Activated CD4-positive, alpha-beta T cell treated with anti-CD3 and anti-CD28 coated beads, Interleukin-2, amount 50 U/mL, for 24 hours (primary cell): ENCODE measurements at regions not wholly inside any gene's neighbourhood (a gene's known extent, or its start where the extent isn't known, plus 50 kb on each side); places are given as distances from the start of the nearest gene placed in this dataset.
A peak's percentile ranks its signal among the peaks of the same experiment; 100 is the strongest.
"Not testable (repeated sequence)": the region's sequence is repeated elsewhere in the genome, so short reads cannot be mapped to it uniquely, and the experiment has no call there.

Source experiments
- DNase-seq, 2 donors: peaks; one replicate each; pipeline ENCODE4 v3.0.0-alpha.2; 2020; ENCODE audit warnings: low read depth in 1 of 2, low spot score in 1 of 2

DNA sequence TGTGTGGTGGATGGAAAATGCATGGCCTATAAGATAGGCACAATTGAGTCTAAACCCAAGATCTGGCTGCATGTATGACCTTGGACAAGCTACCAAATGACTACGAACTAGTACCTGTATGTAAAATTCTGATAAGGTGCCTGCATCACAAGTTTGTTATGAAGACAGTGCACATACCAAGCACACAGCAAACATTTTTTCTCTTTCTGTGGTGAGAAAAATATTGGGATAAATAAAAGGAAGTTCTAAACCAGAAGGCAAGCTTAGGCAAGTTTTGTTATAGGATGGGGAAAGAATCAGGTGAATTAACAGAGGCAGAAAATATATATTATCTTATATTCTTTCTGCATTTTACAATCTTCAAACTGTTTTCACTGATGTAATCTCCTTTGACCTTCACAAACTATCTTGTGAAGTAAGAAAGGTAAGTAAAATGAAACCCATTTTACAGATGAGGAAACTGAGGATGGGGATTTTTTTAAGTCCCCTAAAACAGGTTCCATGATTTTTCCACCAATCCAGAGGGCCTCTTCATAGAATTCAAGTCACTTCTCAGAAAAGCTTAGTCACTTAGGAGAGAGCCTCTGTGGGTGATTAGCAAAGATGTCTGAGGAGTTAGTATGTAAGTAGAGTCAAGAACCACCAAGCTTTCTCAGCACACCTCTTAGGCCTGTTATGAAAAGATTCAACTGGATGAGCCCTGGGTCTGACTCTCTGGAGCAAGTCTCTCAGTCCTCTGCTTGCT is 132.0 kb upstream of the RAP1B start:
- no peak for DNase-seq

DNA sequence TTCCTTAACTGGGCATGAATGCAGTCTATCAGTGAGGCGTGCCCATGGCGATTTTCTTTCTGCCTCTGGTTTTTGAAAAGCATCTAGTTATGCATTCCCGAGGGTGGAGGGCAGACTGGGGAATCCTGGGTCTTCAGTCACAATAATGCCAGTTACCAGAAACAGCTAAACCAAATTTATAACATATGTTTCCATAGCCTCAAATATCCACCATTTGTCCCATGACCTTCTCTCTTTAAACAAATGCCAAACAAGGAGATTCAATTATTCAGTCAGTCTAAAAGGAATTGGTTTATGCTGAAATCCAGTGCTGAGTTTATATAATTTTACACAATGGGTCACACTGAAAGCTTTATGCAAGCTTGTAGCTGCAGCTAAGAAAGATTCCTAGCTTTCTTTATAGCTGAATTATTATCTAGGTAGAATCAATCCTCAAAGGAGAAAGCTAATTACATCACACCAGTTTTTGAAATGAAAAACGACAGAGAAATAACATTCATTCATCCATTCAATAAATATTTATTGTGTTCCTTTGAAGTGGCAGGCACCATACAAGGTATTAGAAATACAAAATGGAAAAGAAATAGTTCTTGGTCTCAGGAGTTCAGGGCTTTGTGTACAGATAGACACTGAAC is 131.3 kb upstream of the RAP1B start:
- DNase-seq = no peak

DNA sequence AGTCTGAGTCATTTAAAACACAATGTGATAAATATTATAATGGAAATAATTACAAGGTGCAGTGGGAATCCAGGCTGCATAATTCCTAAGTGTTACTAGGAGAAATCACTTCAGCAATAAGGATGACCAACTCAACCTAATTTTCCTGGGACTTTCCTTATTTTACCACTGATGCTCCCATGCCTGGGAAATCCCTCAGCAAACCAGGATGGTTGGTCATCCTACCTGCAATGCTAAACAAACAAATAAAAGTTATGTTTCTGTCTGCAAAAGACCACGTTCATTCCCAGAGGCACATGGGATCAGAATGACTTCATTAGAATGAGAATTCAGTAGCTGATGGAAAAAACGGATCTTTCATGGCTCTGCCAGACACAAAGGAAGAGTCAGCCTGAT is 130.8 kb upstream of the RAP1B start:
- no peak for DNase-seq

DNA sequence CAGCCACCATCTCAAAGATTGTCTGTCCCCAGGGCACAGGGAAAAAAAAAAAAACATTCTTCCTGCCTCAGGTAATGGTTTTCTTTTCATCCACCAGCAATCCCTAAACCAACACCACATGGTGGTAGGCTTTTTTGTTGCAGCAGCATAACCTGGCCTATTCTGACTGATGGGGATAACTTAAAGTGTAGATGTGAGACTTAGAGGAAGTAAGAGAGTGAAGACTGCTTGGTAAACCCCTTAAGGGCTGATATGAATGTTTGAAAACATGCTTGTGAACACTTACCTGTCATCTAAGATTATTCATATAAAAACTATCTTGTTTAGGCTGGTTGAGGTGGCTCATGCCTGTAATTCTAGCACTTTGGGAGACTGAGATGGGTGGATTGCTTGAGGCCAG is 130.2 kb upstream of the RAP1B start:
- DNase-seq = no peak

DNA sequence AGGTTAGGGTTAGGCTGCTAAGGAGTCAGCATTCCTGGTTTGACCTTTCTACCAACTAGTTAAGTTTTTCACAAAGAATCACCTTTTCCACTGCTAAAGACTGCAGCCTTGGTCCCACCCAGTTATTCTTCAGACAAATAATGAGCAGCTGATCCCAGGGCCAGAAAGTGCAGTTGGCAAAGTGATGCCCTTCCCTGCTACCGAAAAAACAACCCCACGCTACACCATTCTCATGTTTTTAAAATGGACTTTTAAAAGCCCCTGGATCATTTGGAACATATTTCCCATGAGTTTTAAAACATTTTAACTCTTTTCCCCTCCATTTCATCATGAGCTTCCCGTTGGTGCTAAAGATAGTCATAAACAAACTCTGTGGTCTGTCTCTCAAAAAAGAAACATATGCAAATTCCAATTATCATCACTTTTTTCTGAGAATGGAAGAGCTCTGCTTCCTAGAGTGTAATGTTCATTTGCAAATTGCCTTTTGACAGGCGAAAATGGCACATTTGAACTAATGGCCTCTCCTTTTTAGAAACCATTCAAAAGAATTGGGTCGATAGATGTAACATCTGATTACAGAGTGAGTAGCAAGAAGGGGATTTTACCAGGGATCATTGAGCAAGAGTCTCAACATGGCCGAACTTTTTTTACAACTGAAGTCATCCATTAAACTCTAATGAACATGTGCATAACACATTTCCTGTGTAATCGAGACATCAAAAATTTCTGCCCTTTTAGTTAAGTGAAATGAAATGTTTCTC is 129.3 kb upstream of the RAP1B start:
- DNase-seq = no peak

DNA sequence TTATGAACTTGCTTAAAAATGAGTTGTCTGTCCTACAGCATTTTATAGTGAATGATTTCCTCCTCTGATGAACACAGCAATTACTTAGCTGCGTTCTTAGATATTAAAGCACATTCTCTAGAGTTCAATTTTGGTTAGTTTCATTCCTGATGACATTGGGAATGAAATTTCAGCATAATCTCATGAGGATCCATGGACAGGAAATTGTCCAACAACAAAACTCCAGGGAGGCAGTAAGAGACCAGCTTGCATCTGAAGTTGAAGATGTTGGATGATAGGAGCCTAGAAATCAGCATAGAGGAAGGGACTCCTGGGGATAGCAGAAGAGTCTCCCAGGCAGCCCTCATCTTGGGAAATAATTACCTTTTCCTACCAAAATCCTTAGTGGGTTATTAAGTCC is 128.7 kb upstream of the RAP1B start:
- DNase-seq = no peak

DNA sequence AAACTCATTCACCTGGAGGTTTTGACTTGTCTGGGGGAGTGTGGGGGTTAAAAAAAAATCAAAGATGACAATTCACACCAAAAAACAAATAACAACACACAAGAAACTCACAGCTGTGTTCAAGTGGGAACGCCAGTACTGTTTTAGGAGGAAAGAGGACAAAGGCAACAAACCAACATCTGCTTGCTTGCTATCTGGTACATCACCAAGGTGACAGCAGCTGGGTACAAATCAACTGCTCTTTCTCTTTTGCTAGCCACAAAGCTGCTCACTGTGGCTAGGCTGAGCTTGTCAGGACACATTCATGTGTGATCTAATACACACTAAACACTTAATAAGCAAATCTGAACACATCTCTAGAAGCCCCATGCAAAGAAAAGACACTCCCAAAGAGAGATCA is 128.0 kb upstream of the RAP1B start:
- no peak for DNase-seq

DNA sequence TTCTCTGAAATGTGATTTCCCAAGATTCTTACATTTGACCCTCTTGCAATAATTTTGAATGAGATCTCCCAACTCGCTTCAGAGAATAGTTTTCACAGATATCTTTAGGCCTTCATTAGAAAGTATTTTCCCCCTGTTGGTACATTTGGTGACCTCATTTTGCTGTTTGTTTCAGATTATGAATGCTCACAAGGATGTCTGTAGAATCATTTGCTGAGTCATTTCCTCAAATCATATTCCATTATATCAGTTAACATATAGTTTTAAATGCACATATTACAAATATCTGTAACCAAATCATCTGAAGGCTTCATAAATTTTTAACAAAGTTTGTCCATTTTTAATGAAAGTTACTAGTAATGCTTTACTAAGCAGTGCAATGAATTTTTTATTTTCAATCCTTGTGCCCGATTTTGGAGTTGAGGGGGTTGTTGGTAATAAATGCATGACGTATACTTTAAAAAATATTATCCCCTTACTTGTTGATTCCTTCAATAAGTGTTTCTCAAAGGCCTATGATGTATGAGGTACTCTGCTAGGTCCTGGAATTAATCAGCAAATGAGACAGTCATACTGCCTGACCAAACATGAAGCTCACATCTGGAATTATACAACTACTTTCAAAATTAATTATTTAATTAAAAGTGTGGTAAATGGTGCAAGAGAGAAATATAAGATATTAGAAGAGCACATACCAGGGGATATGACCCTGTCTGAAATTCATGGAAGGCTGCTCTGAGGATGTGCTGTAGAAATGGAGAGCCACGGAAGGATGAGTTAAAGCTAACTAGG is 126.9 kb upstream of the RAP1B start:
- no peak for DNase-seq

DNA sequence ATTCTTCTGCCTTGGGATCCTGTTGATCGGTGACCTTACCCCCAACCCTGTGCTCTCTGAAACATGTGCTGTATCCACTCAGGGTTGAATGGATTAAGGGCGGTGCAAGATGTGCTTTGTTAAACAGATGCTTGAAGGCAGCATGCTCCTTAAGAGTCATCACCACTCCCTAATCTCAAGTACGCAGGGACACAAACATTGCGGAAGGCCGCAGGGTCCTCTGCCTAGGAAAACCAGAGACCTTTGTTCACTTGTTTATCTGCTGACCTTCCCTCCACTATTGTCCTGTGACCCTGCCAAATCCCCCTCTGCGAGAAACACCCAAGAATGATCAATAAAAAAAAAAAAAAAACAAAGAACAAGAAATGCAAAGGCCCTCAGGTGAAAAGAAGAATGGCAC is 126.1 kb upstream of the RAP1B start:
- DNase-seq = not testable (repeated sequence)

DNA sequence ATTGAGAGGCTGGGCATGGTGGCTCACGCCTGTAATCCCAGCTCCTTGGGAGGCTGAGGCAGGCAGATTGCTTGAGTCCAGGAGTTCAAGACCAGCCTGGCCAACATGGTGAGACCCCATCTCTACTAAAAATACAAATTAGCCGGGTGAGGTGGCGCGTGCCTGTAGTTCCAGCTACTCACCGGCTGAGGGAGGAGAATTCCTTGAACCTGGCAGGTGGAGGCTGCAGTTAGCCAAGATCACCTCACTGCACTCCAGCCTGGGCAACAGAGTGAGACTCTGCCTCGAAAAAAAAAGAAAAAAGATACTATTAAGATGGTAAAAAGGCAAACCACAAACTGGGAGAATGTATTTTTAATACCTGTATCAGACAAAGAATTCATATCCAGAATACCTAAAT is 124.2 kb upstream of the RAP1B start:
- DNase-seq = not testable (repeated sequence)

DNA sequence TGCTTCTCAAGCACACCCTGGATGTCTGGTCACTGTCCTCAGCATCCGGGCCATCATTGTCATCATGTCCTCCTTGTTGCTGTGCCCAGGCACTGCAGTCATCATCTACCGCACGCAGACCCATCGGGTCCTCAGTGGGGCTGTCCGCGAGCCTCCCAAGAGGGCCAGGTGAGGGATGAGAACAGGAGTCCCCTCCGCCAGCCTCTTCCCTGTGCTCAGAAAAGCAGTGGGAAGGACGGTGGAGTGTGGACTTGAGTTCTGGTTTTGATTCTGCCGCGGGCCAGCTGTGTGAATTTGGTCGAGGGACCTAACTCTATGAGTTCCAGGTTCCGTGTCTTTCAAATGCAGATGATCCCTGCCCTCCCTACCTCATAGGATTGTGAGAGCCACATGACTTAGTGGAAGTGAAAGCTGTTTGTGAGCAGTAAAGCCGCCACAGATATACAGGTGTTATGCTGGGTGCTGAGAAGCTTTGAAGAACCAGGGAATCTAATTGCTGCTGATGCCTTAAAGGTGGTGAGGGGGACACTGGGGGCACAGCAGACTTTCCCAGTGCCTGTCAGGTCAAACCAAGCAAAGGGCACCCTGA is 122.9 kb upstream of the RAP1B start:
- no peak for DNase-seq

DNA sequence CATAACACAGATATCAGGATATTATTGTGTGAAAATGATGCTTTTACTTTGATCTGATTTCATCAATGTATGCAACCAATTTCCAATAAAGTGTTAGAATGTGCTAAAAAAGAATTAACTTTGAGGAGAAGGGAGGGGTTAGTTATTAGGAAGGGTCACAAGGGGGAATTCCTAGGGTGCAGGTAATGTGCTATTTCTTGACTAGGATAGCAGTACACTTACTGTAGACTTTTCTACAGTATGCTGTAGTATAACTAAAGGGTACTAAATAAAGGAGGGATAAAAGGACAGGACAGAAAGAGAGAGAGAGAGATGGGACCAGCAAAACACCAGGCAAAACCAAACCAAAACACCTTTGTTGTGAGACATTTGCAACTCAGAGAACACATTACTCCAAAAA is 121.4 kb upstream of the RAP1B start:
- no peak for DNase-seq

DNA sequence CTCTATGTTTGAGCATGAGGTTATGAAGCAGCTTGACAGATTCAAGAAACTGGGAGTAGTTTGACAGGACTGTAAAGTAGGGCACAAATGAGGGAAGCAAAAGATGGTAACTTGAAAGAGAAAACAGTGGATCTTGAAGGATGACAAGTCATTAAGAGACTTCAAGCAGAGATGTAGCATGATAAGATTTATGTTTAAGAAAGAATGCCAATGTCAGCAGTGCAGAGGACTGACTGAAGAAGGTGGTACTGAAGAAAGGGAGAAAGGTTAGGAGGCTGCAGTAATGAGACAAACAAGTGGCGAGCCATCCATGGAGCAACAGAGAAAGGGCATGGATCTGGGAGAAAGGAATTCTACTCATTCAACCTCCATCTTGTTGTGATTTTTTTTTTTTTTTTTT is 120.2 kb upstream of the RAP1B start:
- no peak for DNase-seq

DNA sequence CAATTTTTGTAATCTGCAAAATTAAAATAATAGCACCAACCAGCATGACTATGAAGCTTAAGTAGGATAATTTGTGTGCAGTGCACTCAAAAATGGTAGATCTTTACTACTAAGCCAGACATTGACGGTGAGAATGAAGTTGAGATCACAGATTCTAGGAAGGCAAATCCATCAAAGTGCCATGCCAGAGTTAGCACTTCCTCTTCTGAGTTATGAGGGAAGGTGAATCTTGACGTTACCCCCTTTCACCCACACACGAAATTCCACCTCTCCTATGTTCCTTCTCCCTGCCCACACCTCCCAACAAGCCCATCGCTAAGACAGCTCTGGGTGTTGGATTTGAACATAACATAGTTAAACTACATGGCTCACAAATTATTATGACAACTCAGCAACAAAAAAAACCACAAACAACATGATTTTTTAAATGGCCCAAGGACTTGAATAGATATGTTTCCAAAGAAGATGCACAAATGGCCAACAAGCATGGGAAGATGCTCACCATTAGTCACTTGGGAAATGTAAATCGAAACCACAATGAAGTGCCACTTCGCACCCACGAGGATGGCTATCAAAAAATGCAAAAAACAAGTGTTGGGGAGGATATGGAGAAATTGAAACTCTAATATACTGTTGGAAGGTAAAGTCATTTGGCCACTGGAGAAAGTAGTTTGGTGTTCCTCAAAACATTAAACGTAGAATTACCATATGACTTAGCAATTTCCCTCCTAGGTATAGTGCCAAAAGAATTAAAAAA is 119.3 kb upstream of the RAP1B start:
- no peak for DNase-seq

DNA sequence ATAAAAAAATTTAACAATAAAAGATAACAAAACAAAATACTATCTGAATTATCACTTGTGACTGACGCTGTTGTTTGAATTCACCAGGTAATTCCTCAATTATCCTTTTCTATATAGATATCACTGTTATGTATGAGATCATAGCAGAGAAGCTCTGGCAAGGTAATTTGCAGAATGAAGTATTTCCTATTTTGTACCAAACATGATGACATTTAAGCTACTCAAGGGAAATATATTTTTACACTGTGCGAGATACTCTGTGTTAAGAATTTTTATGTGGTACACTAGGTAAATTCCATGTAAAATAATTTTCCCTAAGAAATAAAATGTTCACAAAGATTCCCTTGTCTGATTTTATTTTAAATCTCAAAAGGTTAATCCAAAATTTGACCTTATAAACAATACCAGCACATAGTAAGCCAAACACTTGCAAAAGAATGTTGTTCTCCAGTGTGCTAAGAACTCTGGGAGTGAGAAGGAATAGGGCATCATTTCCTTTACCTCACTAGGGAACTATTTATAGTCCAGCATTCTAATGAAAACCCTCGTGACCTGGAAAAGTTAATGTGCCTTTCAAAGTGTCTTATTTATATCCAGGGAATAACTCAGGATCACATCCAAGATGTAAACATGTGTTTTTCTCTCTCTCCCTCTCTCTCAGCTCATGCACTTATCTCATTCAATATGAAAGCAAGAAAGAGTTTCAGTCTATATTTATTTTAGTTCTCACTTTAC is 115.2 kb upstream of the RAP1B start:
- no peak for DNase-seq

DNA sequence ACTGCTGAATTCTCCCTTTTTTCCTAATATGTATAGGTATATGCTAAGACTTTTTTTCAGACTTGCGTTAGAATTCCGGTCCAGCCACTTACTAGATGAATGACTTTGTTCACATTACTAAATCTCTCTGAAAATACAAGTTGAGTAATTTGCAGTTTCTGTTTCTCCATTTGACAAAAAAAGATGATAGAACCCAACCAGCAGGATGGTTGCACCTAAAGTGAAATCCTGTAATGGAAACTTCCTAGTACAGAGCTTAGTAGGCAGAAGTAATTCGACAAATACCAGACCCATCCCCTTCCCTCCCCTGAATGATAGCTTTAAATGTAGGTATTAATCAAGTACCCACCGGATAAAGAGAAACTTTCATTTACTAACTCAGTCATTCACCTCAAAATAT is 113.6 kb upstream of the RAP1B start:
- no peak for DNase-seq

DNA sequence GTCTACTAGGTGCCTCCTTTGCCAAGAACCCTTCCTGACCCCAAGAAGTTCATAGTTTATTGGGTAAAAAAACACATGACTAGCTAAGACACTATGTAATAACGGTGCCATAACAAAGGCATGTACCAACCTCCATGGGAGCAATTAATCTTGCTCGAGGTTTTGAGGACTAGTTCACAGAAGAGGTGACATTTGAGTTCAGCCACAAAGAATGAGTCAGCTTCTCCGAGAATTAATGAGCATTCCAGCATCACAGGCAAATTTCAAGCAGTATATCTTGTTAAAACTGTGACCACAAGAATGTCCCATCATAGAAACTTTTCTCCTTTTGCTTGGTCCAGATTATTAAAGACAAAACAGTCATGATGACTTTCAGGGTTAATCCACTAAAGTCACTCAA is 113.0 kb upstream of the RAP1B start:
- peak in 1 of 2 donors; percentile 26 for DNase-seq

DNA sequence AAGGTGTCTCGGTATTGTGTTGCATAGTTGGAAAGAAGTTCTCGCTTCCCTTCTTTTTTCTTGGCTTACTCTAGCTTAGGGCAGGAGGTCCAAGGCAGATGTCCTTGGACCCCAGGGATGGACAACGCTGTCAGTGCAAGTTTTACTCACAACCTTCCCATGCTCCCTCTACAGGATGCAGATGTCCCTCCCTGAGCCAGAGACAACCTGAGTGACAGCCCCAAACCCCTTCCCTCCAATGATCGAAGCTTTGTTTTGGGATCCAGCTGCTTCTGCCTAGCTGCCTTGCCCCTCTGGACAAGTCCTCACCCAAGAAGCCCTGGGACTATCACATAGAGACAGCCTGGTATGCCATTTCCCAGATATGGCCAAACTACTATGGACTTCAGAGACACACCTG is 112.0 kb upstream of the RAP1B start:
- DNase-seq = no peak

DNA sequence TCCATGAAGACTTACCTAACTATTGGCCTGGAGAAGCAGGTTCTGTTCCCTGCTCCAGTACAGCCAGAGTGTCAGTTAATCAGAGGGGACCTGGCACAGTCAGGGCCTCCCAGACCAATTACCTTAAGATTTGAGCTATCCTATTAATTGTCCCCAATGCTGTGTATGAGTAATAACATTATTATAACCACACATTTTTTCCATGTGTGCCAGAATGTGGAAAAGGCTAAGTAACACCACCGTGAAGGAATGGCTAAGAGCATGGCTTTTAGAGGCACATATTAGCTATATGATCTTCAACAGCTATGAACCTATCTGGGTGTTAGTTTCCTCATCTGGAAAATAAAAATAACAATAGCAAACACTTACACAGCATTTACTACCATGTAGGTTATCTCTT is 111.1 kb upstream of the RAP1B start:
- DNase-seq = no peak

DNA sequence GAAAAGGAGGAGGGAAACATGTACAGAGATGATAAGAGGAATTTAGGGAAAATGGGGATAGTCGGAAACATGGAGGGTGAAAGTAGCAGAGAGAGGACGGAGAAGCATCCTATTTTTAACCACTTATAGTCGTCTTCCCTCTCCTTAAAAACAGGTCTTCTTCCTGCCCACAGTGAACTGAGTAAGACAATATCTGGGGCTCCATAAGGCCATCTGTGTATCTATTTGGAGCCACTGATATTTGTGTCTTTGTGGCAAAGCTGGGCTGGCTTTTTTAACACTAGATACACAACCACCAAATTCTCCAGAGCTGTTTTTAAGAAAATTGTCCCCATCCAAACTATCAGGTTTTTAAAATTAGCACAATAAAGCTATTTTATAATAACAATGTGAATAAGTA is 109.5 kb upstream of the RAP1B start:
- DNase-seq = no peak
